HS-27A (cell line): ENCODE measurements at regions not wholly inside any gene's neighbourhood (a gene's known extent, or its start where the extent isn't known, plus 50 kb on each side); places are given as distances from the start of the nearest gene placed in this dataset.

Source experiments
- DNase-seq: peaks from one replicate; pipeline ENCODE4 v3.0.0-alpha.2; 2012; ENCODE audit warnings: low read depth, missing footprints

DNA sequence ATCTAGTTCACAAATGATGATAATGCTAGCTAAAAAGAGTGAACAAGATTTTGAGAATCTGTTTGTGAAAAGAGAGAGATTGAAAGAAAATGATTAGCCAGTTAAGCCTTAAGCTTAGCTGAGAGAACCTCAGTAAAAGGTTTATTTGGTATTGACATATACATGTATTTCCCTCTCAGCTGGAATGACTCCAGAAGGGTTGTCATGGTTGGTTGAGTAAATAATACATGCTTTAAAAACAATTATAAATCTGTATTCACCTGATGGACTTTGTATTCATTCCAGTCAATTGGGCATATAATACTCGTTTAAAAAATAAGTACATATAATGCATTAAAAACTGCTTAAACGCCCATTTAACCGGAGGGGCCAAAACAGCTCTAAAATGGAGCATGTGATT lies 181.4 kb downstream of the GRB14 start:
- no peak for DNase-seq

DNA sequence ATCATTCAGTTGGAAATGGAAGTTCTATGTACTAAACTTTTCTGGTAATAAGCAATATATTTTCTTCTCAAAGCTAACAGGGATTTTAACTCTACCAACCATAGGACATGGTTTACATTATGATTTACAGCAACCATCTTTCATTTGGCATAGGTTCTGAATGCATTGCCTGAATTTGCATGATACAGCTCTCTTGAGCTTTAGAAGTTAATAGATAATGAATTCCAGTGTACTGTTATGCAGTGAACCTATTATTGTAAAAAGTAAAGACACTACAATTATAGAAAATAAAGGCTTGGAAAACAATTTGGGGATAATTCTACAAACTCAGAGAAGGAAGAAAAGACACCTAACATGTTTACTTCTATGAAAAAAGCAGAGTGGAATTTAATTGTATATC lies 182.0 kb downstream of the GRB14 start:
- no peak for DNase-seq

DNA sequence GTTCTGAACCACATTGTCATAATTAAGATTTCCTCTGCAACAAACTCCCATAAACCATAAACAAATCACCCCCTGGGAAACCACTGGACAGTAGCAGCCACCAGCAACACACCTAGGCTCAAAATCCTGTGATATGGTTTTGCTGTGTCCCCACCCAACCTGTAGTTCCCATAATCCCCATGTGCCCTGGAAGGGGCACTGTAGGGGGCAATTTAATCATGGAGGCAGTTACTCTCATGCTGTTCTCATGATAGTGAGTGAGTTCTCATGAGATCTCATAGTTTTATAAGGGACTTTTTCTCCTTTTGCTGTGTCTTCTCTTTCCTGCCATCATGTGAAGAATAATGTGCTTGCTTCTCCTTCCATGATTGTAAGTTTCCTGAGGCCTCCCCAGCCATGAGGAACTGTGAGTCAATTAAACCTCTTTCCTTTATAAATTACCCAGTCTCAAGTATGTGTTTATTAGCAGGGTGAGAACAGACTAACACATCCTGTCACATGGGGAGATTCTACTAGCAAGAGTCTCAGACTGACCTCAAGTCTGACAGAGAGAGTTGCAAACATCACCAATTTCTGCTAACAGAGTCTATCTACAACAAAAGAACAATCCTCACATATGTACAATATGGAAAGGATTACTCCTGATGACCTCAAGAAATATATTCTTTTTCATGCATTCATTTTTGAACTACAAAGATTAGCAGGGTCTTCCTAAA lies 182.6 kb downstream of the GRB14 start:
- no peak for DNase-seq

DNA sequence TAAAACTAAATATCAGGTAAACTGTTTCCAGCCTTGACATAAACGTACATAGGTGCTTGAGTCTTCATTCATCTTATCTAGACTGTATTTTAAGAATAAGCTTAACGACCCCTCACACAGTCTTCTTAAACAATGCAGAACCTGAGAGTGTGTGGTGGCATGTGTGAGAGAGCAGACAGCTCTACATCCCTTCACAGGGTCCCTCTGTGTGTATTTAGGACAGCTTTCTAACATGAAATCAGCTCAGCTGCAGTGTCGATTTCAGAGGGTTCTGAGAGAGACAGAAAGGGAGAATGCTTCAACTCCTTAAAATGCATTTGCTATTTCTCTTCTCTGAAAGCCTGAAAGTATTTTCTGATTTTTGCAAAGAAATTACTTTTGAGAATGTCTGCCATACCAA lies 185.2 kb downstream of the GRB14 start:
- DNase-seq, result no peak

DNA sequence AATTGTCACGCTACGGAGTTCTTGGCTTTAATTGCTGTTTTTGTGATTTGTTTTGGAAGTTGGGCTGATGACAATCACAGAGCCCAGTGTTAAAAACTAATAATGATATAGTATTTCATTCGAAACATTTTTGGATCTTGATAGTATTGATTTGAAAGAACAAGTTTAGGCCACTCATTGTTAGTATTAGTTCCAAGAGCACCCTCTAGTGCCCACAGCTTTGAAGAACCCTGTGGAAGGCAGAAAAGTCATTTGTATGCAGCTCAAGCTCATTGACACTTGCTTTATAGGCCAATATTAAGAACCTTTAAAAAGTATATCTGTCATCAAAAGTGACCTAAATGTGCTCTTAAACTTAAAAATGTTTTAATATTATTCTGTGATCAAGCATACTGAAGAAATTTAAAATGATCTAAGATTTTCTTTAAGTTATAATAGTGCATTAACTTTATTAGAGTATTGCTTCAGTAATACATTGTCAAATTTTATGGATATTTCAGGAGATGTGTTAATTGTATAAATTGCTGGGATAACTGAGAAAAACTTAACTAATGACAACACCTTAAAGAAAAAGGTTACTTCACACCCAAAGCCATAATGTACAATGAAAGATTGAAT lies 191.0 kb downstream of the GRB14 start:
- no peak for DNase-seq

DNA sequence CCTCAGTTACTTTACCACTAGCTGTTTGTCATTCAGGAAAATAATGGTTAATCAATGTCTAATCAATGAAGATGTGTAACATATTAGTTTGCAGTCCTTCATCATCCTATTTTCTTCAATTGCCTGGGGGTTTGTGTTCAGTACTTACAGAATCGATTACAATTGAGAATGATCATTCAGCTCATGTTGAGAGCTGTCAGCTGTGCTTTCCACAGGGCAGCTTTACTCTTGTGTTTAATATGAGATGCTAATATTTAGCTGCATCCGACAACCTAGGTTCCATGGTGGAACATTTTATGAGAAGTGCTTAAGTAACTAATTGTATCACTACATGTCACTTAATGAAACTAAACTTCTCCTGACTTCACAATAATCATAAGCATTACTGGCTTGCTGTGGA lies 191.9 kb downstream of the GRB14 start:
- no peak for DNase-seq

DNA sequence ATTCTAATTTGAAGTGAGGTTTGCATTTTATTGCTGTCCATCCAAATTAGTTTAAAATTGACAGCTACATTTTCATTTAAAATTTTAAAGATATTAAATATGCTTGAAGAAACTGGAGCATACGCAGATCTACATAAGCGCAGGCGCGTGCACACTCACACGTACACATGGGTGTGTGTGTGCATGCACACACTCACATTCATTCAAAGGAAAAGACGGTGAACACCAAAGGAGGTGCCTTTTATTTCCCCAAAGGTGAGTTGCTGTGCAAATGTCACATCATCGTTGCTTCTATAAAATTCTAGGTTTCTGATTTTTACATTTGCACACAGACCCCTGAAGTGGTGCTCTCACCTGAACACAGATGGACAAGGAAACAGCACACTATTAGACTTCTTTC lies 194.2 kb downstream of the GRB14 start:
- no peak for DNase-seq

DNA sequence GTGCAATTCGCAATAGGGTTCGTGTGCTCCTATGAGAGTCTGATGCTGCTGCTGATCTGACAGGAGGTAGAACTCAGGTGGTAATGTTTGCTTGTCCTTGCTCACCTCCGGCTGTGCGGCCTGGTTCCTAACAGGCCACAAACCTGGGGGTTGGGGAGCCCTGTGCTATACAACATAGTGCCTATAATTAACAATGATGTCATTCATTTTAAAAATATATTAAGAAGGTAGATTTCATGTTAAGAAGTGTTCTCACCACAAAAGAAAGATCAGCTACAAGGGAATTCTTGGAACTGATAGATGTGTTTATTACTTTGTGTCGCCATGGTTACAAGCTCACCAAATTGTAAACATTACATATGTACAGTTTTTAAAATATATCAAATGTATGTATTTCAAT lies 200.5 kb downstream of the GRB14 start:
- no peak for DNase-seq

DNA sequence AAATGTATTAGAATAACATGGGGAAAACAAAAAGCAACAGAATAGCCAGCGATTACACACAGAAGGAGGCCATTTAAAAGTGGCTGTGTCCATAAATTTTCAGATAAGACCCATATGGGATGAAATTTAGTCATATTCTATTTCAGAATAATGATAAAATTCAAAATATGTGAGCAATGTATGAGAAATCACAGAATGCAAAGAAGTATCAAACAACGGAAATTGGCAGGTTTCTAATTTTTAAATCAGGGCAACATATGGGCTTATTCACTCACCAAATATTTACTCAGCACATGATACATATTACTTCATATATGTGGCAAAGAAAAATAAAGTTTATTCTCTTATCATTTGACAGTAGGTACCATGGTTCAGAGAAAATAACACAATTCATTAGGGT lies 208.5 kb downstream of the GRB14 start:
- DNase-seq, result no peak

DNA sequence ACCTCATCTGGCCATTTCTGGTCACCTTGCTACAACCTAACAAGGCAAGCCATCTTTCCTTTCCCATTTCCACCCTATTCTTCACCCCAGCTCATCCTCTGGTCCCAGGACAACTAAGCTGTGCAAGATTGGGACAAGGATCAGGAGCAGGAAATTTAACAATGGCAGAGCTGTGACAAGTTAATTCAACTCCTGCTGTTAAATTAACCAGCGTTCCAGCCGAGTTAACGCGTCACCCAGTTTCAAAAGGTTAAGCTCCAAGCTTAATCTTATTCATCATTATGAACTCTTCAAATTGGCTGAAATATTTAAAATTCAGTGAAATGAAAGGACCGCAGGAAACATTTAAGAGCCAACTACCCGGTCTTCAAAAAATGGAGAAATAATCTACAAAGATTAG lies 231.9 kb downstream of the GRB14 start:
- no peak for DNase-seq

DNA sequence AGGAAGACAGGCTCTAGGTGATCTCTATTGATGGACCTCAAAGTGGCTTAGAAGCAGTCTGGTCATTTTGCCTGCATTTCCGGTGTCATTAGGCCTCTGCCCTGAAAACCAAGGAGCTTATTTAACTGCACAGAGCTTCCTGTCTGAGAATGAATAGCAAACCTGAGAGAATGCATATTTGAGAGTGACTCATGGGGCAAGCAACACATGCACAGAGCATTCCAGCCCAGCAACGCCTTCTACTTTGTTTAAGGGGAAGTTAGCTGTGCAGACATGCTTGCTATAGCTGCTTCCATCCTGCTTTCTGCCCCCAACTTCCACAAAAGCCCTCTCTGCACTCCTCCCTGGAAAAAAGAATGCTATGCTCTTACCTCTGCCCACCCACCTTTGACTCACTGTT lies 232.8 kb downstream of the GRB14 start:
- DNase-seq, result peak; percentile 61

DNA sequence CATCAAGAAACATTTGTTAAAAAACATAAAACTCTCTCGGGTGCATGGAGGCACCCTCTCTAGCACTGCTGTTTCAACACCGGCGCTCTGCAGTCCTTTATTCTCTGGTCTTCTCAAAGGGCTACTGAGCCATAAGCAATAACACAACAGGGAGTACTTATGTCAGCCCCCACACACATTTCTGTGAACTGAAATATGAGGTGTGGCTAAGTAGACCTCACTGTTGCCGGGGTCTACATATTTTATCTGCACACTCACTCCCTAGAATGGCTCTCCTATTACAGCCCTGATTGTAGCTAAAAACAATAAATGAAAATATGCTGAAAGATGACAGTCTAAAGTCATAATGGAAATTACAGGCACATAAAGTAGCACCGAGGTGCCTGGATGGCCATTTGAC lies 235.1 kb downstream of the GRB14 start:
- no peak for DNase-seq

DNA sequence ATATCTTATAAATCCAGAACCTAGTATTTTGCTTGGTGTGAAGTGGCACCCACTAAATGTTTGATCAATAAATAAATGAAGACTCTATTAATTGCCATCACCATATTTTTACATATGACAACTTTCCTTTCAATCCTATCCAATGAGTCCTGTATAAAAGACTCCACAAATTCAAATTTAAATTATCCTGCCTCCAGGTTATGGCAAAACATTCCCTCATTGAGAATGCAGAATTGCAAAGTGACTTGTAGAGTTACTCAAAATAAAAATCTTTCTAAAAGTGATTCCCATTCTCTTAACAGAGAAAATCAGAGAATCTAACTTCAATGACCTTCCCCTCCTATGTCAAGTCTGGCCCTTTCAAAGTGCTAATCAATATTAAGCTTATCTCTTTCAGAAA lies 236.8 kb downstream of the GRB14 start:
- DNase-seq, result no peak

DNA sequence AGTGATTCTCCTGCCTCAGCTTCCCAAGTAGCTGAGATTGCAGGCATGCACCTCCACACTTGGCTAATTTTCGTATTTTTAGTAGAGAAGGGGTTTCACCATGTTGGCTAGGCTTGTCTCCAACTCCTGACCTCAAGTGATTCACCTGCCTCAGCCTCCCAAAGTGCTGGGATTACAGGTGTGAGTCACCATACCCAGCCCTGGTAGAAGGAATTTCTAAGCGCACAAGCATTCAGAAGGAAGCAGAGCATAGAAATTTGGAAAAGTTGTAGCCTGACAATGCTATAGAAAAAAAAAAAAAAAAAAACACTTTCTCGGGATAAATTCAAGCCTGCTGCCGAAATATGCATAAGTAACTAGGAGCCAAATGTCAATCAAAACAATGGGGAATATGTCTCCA lies 249.4 kb downstream of the GRB14 start:
- DNase-seq, result no peak

DNA sequence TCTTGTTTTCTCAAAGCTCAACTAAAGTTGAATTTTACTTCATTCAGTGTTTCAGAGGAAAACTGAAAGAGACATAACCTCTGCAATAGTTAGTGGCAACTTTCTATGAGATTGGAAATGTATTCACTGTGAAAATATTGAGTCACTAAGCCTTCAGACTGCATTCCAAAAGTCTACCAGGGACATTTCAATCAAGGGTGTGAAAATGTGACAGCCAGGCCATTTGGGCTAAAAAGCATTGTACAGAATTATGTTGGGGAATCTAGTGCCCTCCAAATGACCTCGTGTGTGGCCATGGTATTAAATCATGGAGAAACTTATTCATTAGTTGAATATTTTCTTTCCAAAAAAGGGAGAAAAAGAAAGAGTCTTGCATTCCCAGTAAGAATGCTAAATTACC lies 251.9 kb downstream of the GRB14 start:
- DNase-seq, result no peak

DNA sequence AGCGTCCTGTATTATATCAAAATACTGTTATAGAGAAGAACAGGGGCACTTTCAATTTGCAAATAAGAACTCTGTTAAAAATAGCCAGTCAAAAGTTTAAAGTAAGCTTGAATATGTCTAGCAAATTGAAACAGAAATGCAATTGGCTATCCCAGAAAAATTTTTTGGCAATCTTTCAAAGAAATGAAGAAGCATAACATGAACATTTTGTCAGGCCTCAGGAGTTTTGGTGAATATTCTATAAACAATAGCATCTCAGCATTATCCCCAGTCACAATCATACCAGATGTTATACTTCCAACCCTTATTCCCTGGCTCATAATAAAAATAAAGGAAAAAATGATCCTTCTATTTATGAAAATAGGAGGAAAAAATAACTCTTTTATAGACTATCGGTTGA lies 252.4 kb downstream of the GRB14 start:
- DNase-seq, result no peak

DNA sequence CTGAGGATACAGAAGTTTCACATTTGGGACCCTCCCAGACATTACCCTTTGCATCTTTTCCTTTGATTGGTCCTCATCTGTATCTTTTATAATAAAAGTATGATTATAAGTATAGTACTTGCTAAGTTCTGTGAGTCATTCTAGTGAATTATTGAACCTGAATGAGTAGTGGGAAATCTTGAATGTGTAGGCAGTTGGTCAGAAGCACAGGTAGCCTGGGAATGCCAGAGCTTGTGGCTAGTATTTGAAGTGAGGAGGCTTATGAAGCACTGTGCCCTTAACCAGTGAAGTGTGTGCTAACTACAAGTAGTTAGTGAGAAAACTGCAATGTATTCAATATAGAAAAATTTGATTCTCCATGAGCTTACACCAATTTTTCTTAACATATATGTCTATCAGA lies 257.6 kb downstream of the GRB14 start:
- no peak for DNase-seq

DNA sequence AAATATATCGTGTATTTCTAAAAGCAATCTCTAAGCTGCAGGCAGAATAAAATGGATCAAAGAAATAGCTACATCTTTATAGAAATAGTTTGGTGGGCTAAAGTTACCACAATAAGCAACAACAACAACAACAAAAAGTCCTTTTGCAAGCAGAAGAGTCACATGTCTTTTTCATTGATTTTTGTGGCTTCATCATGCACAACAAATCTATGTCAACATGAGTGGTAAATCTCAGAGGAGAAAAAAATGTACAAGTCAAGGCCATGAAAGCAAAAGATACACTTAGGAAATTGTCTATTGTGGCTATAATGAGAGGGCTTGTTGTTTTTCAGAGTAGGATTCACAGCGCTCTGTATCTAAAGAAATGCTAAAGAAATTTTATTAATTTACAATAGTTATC lies 269.7 kb downstream of the GRB14 start:
- DNase-seq, result no peak

DNA sequence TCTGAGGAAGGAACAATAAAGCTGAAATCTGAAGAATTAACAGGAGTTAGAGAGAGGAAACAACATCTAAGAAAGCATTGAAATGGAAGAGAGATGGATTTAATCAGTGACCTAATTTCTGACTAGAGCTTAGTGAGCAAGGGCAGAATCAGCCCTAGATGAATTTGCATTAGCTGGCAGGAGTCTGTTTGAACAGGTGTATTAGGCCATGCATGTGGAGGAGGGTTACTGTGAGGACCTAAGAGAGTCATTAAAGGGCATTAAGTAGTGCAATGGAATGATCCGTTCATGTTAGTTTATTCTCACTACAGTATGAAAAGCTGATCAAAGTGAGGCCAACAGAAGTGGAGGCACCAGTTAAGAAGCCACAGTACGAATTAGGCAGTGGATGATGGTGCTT lies 285.3 kb downstream of the GRB14 start:
- no peak for DNase-seq

DNA sequence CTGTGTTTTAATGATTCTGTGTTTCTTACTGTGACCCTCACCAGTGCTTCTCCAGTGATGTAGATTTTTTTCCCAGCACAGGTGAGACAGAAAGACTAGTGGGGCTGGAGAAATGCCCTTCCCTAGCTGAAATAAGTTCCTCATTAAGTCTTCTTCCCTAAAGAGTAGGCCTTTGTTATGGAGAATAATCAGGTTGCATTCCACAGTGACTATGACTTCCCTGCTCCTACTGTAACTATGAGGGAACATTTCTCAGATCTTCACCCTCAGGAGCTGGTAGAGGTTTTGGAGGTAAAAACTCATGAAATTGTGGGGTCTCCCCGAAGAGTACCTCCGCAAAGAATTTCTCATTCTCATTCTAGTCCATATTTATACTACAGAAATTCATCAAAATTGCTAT lies 286.2 kb downstream of the GRB14 start:
- DNase-seq, result no peak

DNA sequence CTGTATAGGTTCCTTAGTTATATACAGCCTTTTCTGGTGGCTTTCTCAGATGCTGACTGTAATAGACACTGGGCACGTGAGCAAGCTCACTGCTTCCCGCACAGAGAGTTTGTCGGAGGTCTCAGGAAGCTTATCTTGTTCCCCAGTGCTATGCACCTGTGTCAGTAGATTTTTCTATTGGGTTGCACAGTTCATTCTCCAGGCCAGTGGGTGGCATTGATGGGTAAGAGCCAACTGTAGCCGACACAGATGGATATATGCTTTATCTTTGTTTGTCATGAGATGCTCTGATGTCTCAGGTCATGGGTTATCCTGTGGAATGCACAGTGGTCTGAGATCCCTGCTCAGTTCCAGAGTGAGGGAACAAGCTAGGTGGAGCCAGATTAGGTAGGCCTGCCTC lies 293.0 kb downstream of the GRB14 start:
- no peak for DNase-seq

DNA sequence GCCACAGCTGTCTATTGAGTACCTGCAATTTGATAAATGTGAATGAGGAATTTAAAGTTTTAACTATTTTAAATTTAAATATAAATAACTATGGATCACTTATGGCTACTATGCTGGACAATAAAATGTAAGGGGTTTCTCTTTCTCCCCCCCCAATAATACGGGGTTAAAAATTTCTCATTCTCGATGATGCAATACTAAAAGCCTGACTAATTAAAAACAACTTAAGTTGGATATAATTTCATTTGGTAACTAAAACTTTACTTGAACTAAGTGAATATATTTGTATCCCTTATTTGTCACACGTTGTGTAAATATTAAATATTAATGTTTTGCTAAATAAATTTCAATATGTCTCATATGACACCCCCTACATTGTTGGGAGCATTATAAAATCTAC lies 297.3 kb downstream of the GRB14 start:
- DNase-seq, result no peak

DNA sequence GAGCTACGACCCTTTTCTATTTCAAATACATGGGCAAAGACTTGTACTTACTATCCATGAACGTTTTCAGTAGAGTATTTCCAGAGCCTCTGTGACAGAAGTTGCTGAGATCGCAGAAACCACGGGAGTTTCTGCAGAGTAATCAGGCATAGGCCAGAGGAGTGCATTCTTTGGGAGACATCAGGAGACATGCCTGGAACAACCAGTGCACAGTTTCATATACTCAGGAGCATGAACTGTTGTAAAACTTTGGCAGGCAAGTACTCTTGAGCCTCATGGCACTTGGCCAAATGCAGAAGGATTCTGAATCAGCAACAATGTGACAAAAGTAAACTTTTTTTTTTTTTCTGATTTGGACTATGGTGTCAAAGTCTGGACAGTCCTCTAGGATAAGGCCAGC lies 307.1 kb downstream of the GRB14 start:
- DNase-seq, result peak; percentile 9

DNA sequence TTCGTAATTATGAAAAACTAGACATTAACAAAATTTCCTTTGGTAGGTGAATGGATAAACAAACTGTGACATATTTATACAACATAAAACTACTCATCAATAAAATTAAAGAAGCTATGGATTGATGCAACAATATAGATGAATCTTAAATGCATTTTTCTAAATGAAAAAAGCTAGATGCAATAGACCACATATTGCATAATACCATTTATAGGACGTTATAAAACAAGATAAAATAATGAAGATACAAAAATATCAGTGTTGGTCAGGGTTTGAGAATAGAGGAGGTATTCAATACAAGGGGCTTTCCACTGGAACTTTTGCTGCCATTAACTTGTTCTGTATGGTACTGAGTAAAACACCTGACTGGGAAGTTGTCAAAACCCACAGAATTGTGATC lies 314.4 kb downstream of the GRB14 start:
- no peak for DNase-seq
